Neuronal stem cell (in vitro differentiated cells): ENCODE measurements at regions not wholly inside any gene's neighbourhood (a gene's known extent, or its start where the extent isn't known, plus 50 kb on each side); places are given as distances from the start of the nearest gene placed in this dataset.
A peak's percentile ranks its signal among the peaks of the same experiment; 100 is the strongest.

Source experiments
- DNase-seq: peaks from one replicate; pipeline ENCODE4 v3.0.0-alpha.2; 2013; ENCODE audit warnings: low spot score
- H2AFZ ChIP-seq: one replicate; pipeline ENCODE4 v1.6.1; 2013; ENCODE audit warnings: mild to moderate bottlenecking, low read length, inconsistent platforms
- H2AK5ac ChIP-seq: 2 replicates; pipeline ENCODE4 v1.6.1; 2013; ENCODE audit warnings: low read depth, mild to moderate bottlenecking, inconsistent platforms, low read length, moderate library complexity, mixed read lengths
- H2BK120ac ChIP-seq: 2 replicates; pipeline ENCODE4 v1.6.1; 2013; ENCODE audit warnings: low read depth, mild to moderate bottlenecking, inconsistent platforms, low read length, moderate library complexity, mixed read lengths
- H2BK12ac ChIP-seq: one replicate; pipeline ENCODE4 v1.6.1; 2013; ENCODE audit warnings: low read length, inconsistent platforms
- H2BK15ac ChIP-seq: 2 replicates; pipeline ENCODE4 v1.6.1; 2013; ENCODE audit warnings: mild to moderate bottlenecking, low read length, inconsistent platforms, mixed read lengths
- H2BK5ac ChIP-seq: one replicate; pipeline ENCODE4 v1.6.1; 2013; ENCODE audit warnings: inconsistent platforms, mild to moderate bottlenecking, low read length, moderate library complexity
- H3K14ac ChIP-seq: one replicate; pipeline ENCODE4 v1.6.1; 2013; ENCODE audit warnings: low read length, inconsistent platforms
- H3K18ac ChIP-seq: 2 replicates; pipeline ENCODE4 v1.6.1; 2013; ENCODE audit warnings: low read length, inconsistent platforms
- H3K23ac ChIP-seq: 2 replicates; pipeline ENCODE4 v1.6.1; 2013; ENCODE audit warnings: low read depth, mild to moderate bottlenecking, mixed read lengths, low read length, inconsistent platforms; ENCODE audit not compliant: poor library complexity
- H3K27ac ChIP-seq: replicated peaks from 3 replicates; pipeline ENCODE4 v1.5.1; 2013; ENCODE audit warnings: low read length, inconsistent platforms
- H3K27me3 ChIP-seq, 3 experiments: 2 replicates each; pipeline ENCODE4 v1.6.1; 2013; ENCODE audit warnings: low read length in 3 of 3, mild to moderate bottlenecking in 2 of 3, inconsistent platforms in 1 of 3, low read depth in 1 of 3, mixed read lengths in 1 of 3, moderate library complexity in 1 of 3; ENCODE audit not compliant: control insufficient read depth in 3 of 3, insufficient read depth in 3 of 3
- H3K36me3 ChIP-seq, 2 donors: replicated peaks in 1 of 2; 2 replicates each; pipeline ENCODE4 v1.6.1; 2013; ENCODE audit warnings: low read length in 2 of 2; ENCODE audit not compliant: control insufficient read depth in 2 of 2, insufficient read depth in 2 of 2
- H3K4ac ChIP-seq: 2 replicates; pipeline ENCODE4 v1.6.1; 2013; ENCODE audit warnings: inconsistent platforms, mild to moderate bottlenecking, low read length, moderate library complexity
- H3K4me1 ChIP-seq, 2 donors: 1 replicate in 1 of 2; 2 replicates in 1 of 2; pipeline ENCODE4 v1.6.1; 2013; ENCODE audit warnings: low read length in 2 of 2, low read depth in 1 of 2; ENCODE audit not compliant: control insufficient read depth in 2 of 2, insufficient read depth in 1 of 2
- H3K4me2 ChIP-seq: one replicate; pipeline ENCODE4 v1.6.1; 2013; ENCODE audit warnings: mild to moderate bottlenecking, low read length, inconsistent platforms; ENCODE audit not compliant: insufficient read depth, poor library complexity, severe bottlenecking
- H3K4me3 ChIP-seq, 2 donors: 2 replicates each; pipeline ENCODE4 v1.5.1; 2013; ENCODE audit warnings: low read length in 2 of 2, mild to moderate bottlenecking in 2 of 2, inconsistent platforms in 1 of 2, moderate library complexity in 1 of 2
- H3K79me1 ChIP-seq: one replicate; pipeline ENCODE4 v1.6.1; 2013; ENCODE audit warnings: low read depth, mild to moderate bottlenecking, inconsistent platforms, low read length, moderate library complexity
- H3K9ac ChIP-seq: one replicate; pipeline ENCODE4 v1.6.1; 2013; ENCODE audit warnings: mild to moderate bottlenecking, low read depth, low read length, inconsistent platforms; ENCODE audit not compliant: poor library complexity
- H3K9me3 ChIP-seq, 2 donors: replicated peaks in 1 of 2; 2 replicates each; pipeline versions ENCODE3 to v1.6.1; 2013; ENCODE audit warnings: low read length in 2 of 2, mild to moderate bottlenecking in 2 of 2, inconsistent platforms in 1 of 2, low read depth in 1 of 2, mixed read lengths in 1 of 2, moderate library complexity in 1 of 2; ENCODE audit not compliant: control insufficient read depth in 2 of 2, insufficient read depth in 1 of 2
- H4K8ac ChIP-seq: one replicate; pipeline ENCODE4 v1.6.1; 2013; ENCODE audit warnings: low read depth, mild to moderate bottlenecking, inconsistent platforms, low read length, moderate library complexity
- H4K91ac ChIP-seq: one replicate; pipeline ENCODE4 v1.6.1; 2013; ENCODE audit warnings: low read length, low read depth, mild to moderate bottlenecking, inconsistent platforms; ENCODE audit not compliant: poor library complexity
- WGBS, 2 donors: extraction: QIAGEN DNeasy Blood & Tissue Kit; methylation state at CpG; one replicate each; pipeline ENCODE4 v1.1.7; 2013; ENCODE audit warnings: missing lambda C conversion rate in 2 of 2, mixed read lengths in 1 of 2; ENCODE audit not compliant: insufficient read length in 2 of 2, insufficient replicate concordance in 1 of 2; ENCODE audit errors: extremely low coverage in 2 of 2; 5-methylcytosine and 5-hydroxymethylcytosine counted together

GRCh38 chr11:130638624-130639023, 190.2 kb downstream of the ADAMTS15 start:
- Histone ChIP-seq H2BK15ac (no peak overlapping the region), H4K91ac (no peak overlapping the region), H4K8ac (no peak overlapping the region), H3K79me1 (no peaks in the 10 kb centered on the region), H3K36me3 (no peaks in the 10 kb centered on the region), H2BK5ac (no peak overlapping the region), H3K18ac (no peak overlapping the region), H3K14ac (no peak overlapping the region), H3K27ac (no peak overlapping the region), H3K27me3 (no peaks in the 10 kb centered on the region), H3K9ac (no peak overlapping the region), H3K4me1 (peaks cover 3 to 5% of the 10 kb centered on the region in 2 donors), H2AK5ac (no peak overlapping the region), H2AFZ (no peak overlapping the region), H2BK12ac (no peak overlapping the region), H3K4me2 (no peak overlapping the region), H3K4me3 (no peak overlapping the region), H3K4ac (no peak overlapping the region), H3K23ac (no peak overlapping the region), H2BK120ac (no peak overlapping the region), H3K9me3 (no peaks in the 10 kb centered on the region)
- WGBS, 2 donors: no CpG with 5 or more reads among the region's 3 CpGs
- DNase-seq: no peak

GRCh38 chr11:130639369-130639768, 190.9 kb downstream of the ADAMTS15 start:
- Histone ChIP-seq H4K91ac (no peak overlapping the region), H4K8ac (no peak overlapping the region), H3K4me1 (peaks cover 4 to 7% of the 10 kb centered on the region in 2 donors), H3K36me3 (no peaks in the 10 kb centered on the region), H3K27me3 (no peaks in the 10 kb centered on the region), H3K27ac (no peak overlapping the region), H3K9me3 (no peaks in the 10 kb centered on the region), H2BK120ac (no peak overlapping the region), H3K23ac (no peak overlapping the region), H2AK5ac (no peak overlapping the region), H2BK15ac (no peak overlapping the region), H3K4ac (no peak overlapping the region), H2BK5ac (no peak overlapping the region), H3K4me3 (no peak overlapping the region), H3K4me2 (no peak overlapping the region), H3K9ac (no peak overlapping the region), H2AFZ (no peak overlapping the region), H2BK12ac (no peak overlapping the region), H3K14ac (no peak overlapping the region), H3K79me1 (no peaks in the 10 kb centered on the region), H3K18ac (no peak overlapping the region)
- DNase-seq: no peak
- no CpG with 5 or more reads among the region's 2 CpGs for WGBS, 2 donors

GRCh38 chr11:130640526-130640925, 192.1 kb downstream of the ADAMTS15 start:
- Histone ChIP-seq H3K4me1 (peaks cover 3 to 6% of the 10 kb centered on the region in 2 donors), H2BK5ac (no peak overlapping the region), H3K9ac (no peak overlapping the region), H3K18ac (peak overlapping the region; percentile 11), H3K4me3 (no peak overlapping the region), H3K27me3 (no peaks in the 10 kb centered on the region), H3K9me3 (no peaks in the 10 kb centered on the region), H2BK15ac (no peak overlapping the region), H4K8ac (no peak overlapping the region), H3K4ac (no peak overlapping the region), H2BK12ac (no peak overlapping the region), H3K23ac (no peak overlapping the region), H2AFZ (no peak overlapping the region), H3K14ac (peak overlapping the region; percentile 4), H3K36me3 (no peaks in the 10 kb centered on the region), H2BK120ac (no peak overlapping the region), H4K91ac (no peak overlapping the region), H3K27ac (no peak overlapping the region), H3K79me1 (no peaks in the 10 kb centered on the region), H3K4me2 (no peak overlapping the region), H2AK5ac (no peak overlapping the region)
- no peak for DNase-seq
- no CpG with 5 or more reads among the region's 7 CpGs for WGBS, 2 donors

GRCh38 chr11:130641876-130642275, 193.4 kb downstream of the ADAMTS15 start:
- Histone ChIP-seq H3K4me2 (no peak overlapping the region), H3K14ac (no peak overlapping the region), H3K79me1 (no peaks in the 10 kb centered on the region), H2BK5ac (no peak overlapping the region), H3K9me3 (no peaks in the 10 kb centered on the region), H3K27ac (no peak overlapping the region), H2BK12ac (no peak overlapping the region), H3K4ac (no peak overlapping the region), H3K23ac (no peak overlapping the region), H2AFZ (no peak overlapping the region), H3K4me3 (no peak overlapping the region), H3K27me3 (no peaks in the 10 kb centered on the region), H4K8ac (no peak overlapping the region), H4K91ac (no peak overlapping the region), H2BK15ac (no peak overlapping the region), H2AK5ac (no peak overlapping the region), H3K18ac (no peak overlapping the region), H3K36me3 (no peaks in the 10 kb centered on the region), H2BK120ac (no peak overlapping the region), H3K9ac (no peak overlapping the region), H3K4me1 (peaks cover 3 to 6% of the 10 kb centered on the region in 2 donors)
- no peak for DNase-seq
- no CpG with 5 or more reads among the region's 3 CpGs for WGBS, 2 donors
